GM12891 (cell line): ENCODE measurements at regions not wholly inside any gene's neighbourhood (a gene's known extent, or its start where the extent isn't known, plus 50 kb on each side); places are given as distances from the start of the nearest gene placed in this dataset.

Source experiments
- POLR2A ChIP-seq: IDR thresholded peaks from 2 replicates; pipeline ENCODE4 v1.6.1; 2011; ENCODE audit warnings: low read depth, low read length, control low read depth
- POLR2AphosphoS5 ChIP-seq: IDR thresholded peaks from 2 replicates; pipeline ENCODE4 v1.6.1; 2011; ENCODE audit warnings: low read depth, low read length, control low read depth
- POU2F2 ChIP-seq: IDR thresholded peaks from 2 replicates; pipeline ENCODE4 v1.6.1; 2011; ENCODE audit warnings: low read depth, mild to moderate bottlenecking, control low read depth, low read length, moderate library complexity
- SPI1 ChIP-seq: IDR thresholded peaks from 2 replicates; pipeline ENCODE4 v1.6.1; 2011; ENCODE audit warnings: low read depth, low read length, control low read depth
- TAF1 ChIP-seq: IDR thresholded peaks from 2 replicates; pipeline ENCODE4 v1.6.1; 2011; ENCODE audit warnings: low read depth, low read length, control low read depth

GRCh38 chr21:38667291-38667870 lies 138.3 kb upstream of the ETS2 start:
- TF ChIP-seq POLR2A (no peak), TAF1 (no peak), POLR2AphosphoS5 (no peak), POU2F2 (no peak), SPI1 (no peak)
